Neural cell (in vitro differentiated cells): ENCODE measurements at regions not wholly inside any gene's neighbourhood (a gene's known extent, or its start where the extent isn't known, plus 50 kb on each side); places are given as distances from the start of the nearest gene placed in this dataset.

Source experiments
- H2AFZ ChIP-seq: fragments of 200-600, 300-800 bp; sonication (generic), shearing (Covaris generic); 2 replicates; pipeline ENCODE4 v1.6.0; 2014; ENCODE audit warnings: low read depth, mild to moderate bottlenecking, antibody characterized with exemption, low read length, moderate library complexity
- H3F3A ChIP-seq: fragments of 200-600 bp; shearing (Covaris generic); 2 replicates; pipeline ENCODE4 v1.6.1; 2016; ENCODE audit warnings: mild to moderate bottlenecking, moderate library complexity, mixed read lengths, antibody characterized with exemption, low read length; ENCODE audit not compliant: insufficient read depth, poor library complexity, severe bottlenecking
- H3K27ac ChIP-seq: fragments of 200-600, 300-800 bp; sonication (generic), shearing (Covaris generic); 2 replicates; pipeline ENCODE4 v1.5.1; 2014; ENCODE audit warnings: mild to moderate bottlenecking, low read length, moderate library complexity
- H3K27me3 ChIP-seq: fragments of 300-800, 200-600 bp; sonication (generic), shearing (Covaris generic); 2 replicates; pipeline ENCODE4 v1.6.0; 2014; ENCODE audit warnings: mild to moderate bottlenecking, low read depth, low read length, moderate library complexity; ENCODE audit not compliant: insufficient read depth
- H3K36me3 ChIP-seq: fragments of 300-800, 200-600 bp; sonication (generic), shearing (Covaris generic); 2 replicates; pipeline ENCODE4 v1.5.1; 2014; ENCODE audit warnings: mild to moderate bottlenecking, antibody characterized with exemption, low read length, moderate library complexity; ENCODE audit not compliant: insufficient read depth
- H3K4me2 ChIP-seq: fragments of 300-800, 200-600 bp; sonication (generic), shearing (Covaris generic); 2 replicates; pipeline ENCODE4 v1.6.0; 2014; ENCODE audit warnings: mild to moderate bottlenecking, low read length
- H3K4me3 ChIP-seq: fragments of 300-800, 200-600 bp; sonication (generic), shearing (Covaris generic); 2 replicates; pipeline ENCODE4 v1.5.1; 2014; ENCODE audit warnings: mild to moderate bottlenecking, low read length, moderate library complexity
- H3K79me2 ChIP-seq: fragments of 200-600 bp; shearing (Covaris generic); replicated peaks from 2 replicates; pipeline ENCODE4 v1.6.0; 2014; ENCODE audit warnings: mild to moderate bottlenecking, low read length, moderate library complexity; ENCODE audit not compliant: insufficient read depth
- H3K9ac ChIP-seq: fragments of 300-800, 200-600 bp; sonication (generic), shearing (Covaris generic); 2 replicates; pipeline ENCODE4 v1.6.1; 2016; ENCODE audit warnings: mild to moderate bottlenecking, low read length, mixed read lengths
- H3K9me2 ChIP-seq: fragments of 200-600 bp; shearing (Covaris generic); 2 replicates; pipeline ENCODE4 v1.6.1; 2016; ENCODE audit warnings: mild to moderate bottlenecking, low read length, mixed read lengths; ENCODE audit not compliant: insufficient read depth
- H3K9me3 ChIP-seq: fragments of 200-600, 300-800 bp; sonication (generic), shearing (Covaris generic); 2 replicates; pipeline ENCODE4 v1.6.1; 2016; ENCODE audit warnings: mild to moderate bottlenecking, mixed run types, low read length, moderate library complexity, mixed read lengths
- H4K20me1 ChIP-seq: fragments of 200-600 bp; shearing (Covaris generic); 2 replicates; pipeline ENCODE4 v1.6.1; 2016; ENCODE audit warnings: mild to moderate bottlenecking, mixed run types; ENCODE audit not compliant: insufficient read depth
- EP300 ChIP-seq: fragments of 450-650 bp; conservative IDR thresholded peaks from 2 replicates; pipeline ENCODE4 v1.6.1; 2014; ENCODE audit warnings: antibody characterized with exemption, mild to moderate bottlenecking, moderate library complexity; ENCODE audit not compliant: poor library complexity, severe bottlenecking
- EZH2 ChIP-seq: fragments of 200-600, 300-800 bp; shearing (Covaris generic), sonication (generic); IDR thresholded peaks from 2 replicates; pipeline ENCODE4 v1.6.1; 2014; ENCODE audit warnings: antibody characterized with exemption, low read length, borderline replicate concordance, mild to moderate bottlenecking; ENCODE audit not compliant: insufficient read depth, poor library complexity, severe bottlenecking
- MXI1 ChIP-seq: fragments of 450-650 bp; conservative IDR thresholded peaks from 2 replicates; pipeline ENCODE4 v1.6.1; 2014; ENCODE audit warnings: antibody characterized with exemption, mild to moderate bottlenecking; ENCODE audit not compliant: poor library complexity, severe bottlenecking
- POLR2AphosphoS5 ChIP-seq: IDR thresholded peaks from 2 replicates; pipeline ENCODE4 v1.6.1; 2012
- RAD21 ChIP-seq: fragments of 450-650 bp; conservative IDR thresholded peaks from 2 replicates; pipeline ENCODE4 v1.6.1; 2014; ENCODE audit warnings: antibody characterized with exemption, mild to moderate bottlenecking, moderate library complexity
- SMC3 ChIP-seq: fragments of 450-650 bp; conservative IDR thresholded peaks from 2 replicates; pipeline ENCODE4 v1.6.1; 2014; ENCODE audit warnings: antibody characterized with exemption, mild to moderate bottlenecking, moderate library complexity; ENCODE audit not compliant: poor library complexity
- TAF1 ChIP-seq: IDR thresholded peaks from 2 replicates; pipeline ENCODE4 v1.6.1; 2012; ENCODE audit warnings: low read depth
- TF ChIP-seq, protein P1 (sequence below): IDR thresholded peaks from 2 replicates; pipeline ENCODE4 v1.6.1; 2012; ENCODE audit warnings: borderline replicate concordance
- TF ChIP-seq, protein P2 (sequence below): fragments of 450-650 bp; IDR thresholded peaks from 2 replicates; pipeline ENCODE4 v1.5.1; 2014; ENCODE audit warnings: antibody characterized with exemption, mild to moderate bottlenecking, moderate library complexity; ENCODE audit not compliant: poor library complexity, severe bottlenecking

DNA sequence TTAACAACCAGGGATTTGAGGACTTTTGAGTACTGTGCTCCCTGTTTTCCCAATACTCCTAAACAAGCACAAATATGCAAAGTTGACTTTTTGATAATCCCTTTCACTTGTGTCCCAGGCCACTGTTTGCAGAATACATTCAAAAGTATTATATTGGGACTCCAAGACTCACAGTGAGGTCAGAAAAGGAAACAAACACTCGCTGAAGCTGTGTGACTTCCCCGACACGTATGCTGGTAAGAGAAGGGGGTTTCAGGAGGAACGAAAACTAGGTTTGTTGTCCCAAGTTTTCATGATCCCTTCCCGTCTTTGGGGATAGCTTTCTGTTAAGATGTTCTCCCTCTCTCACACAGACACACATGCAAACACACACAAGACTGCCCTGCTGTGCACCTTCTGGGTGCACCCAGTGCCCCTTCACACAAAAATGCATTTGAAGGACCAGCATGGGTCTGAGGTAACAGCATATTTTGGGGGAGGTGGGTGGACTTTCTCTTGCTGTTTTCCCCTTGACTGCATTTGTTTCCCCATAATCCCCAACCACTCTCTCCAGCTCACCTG is 225.2 kb upstream of the PRICKLE2 start:
- Histone ChIP-seq H3K27me3 (peaks cover 4% of the 10 kb centered on the region), H3K4me3 (no peak overlapping the region), H3F3A (no peaks in the 10 kb centered on the region), H2AFZ (no peak overlapping the region), H3K9ac (no peak overlapping the region), H3K36me3 (no peaks in the 10 kb centered on the region), H3K4me2 (no peak overlapping the region), H3K79me2 (no peaks in the 10 kb centered on the region), H3K9me2 (no peaks in the 10 kb centered on the region), H3K27ac (no peak overlapping the region), H3K9me3 (no peaks in the 10 kb centered on the region), H4K20me1 (no peaks in the 10 kb centered on the region)
- no peak for TF ChIP-seq SMC3
- TF ChIP-seq, protein P1, sequence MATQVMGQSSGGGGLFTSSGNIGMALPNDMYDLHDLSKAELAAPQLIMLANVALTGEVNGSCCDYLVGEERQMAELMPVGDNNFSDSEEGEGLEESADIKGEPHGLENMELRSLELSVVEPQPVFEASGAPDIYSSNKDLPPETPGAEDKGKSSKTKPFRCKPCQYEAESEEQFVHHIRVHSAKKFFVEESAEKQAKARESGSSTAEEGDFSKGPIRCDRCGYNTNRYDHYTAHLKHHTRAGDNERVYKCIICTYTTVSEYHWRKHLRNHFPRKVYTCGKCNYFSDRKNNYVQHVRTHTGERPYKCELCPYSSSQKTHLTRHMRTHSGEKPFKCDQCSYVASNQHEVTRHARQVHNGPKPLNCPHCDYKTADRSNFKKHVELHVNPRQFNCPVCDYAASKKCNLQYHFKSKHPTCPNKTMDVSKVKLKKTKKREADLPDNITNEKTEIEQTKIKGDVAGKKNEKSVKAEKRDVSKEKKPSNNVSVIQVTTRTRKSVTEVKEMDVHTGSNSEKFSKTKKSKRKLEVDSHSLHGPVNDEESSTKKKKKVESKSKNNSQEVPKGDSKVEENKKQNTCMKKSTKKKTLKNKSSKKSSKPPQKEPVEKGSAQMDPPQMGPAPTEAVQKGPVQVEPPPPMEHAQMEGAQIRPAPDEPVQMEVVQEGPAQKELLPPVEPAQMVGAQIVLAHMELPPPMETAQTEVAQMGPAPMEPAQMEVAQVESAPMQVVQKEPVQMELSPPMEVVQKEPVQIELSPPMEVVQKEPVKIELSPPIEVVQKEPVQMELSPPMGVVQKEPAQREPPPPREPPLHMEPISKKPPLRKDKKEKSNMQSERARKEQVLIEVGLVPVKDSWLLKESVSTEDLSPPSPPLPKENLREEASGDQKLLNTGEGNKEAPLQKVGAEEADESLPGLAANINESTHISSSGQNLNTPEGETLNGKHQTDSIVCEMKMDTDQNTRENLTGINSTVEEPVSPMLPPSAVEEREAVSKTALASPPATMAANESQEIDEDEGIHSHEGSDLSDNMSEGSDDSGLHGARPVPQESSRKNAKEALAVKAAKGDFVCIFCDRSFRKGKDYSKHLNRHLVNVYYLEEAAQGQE: no peak
- no peak for TF ChIP-seq TAF1
- TF ChIP-seq POLR2AphosphoS5: no peak
- TF ChIP-seq RAD21: no peak
- no peak for TF ChIP-seq EP300
- TF ChIP-seq, protein P2, sequence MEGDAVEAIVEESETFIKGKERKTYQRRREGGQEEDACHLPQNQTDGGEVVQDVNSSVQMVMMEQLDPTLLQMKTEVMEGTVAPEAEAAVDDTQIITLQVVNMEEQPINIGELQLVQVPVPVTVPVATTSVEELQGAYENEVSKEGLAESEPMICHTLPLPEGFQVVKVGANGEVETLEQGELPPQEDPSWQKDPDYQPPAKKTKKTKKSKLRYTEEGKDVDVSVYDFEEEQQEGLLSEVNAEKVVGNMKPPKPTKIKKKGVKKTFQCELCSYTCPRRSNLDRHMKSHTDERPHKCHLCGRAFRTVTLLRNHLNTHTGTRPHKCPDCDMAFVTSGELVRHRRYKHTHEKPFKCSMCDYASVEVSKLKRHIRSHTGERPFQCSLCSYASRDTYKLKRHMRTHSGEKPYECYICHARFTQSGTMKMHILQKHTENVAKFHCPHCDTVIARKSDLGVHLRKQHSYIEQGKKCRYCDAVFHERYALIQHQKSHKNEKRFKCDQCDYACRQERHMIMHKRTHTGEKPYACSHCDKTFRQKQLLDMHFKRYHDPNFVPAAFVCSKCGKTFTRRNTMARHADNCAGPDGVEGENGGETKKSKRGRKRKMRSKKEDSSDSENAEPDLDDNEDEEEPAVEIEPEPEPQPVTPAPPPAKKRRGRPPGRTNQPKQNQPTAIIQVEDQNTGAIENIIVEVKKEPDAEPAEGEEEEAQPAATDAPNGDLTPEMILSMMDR: no peak
- TF ChIP-seq EZH2: no peak
- TF ChIP-seq MXI1: no peak

DNA sequence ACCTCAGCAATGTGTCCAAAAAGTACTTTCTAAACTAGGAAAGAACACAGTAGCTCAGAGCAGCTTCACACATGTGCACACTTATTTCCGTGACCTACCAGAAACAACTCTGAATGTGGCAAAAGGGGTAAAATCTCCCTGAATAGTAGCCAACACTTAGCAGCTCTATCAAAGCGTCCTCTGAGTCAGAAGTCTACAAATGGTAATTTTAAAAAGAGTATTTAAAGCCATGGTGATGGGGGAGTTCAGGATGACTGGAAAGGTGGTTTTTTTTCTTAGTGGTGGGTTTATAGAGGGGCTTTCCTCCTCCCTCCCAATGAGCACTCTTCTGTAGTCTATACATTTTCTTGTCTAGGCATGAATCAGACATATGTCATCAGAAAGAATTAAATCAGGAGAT is 223.8 kb upstream of the PRICKLE2 start:
- H3K27me3 ChIP-seq: peaks cover 15% of the 10 kb centered on the region
- no peak overlapping the region for H3K9ac ChIP-seq
- H3K27ac ChIP-seq: no peak overlapping the region
- H4K20me1 ChIP-seq: no peaks in the 10 kb centered on the region
- H3K79me2 ChIP-seq: no peaks in the 10 kb centered on the region
- no peaks in the 10 kb centered on the region for H3K9me3 ChIP-seq
- H3K4me2 ChIP-seq: no peak overlapping the region
- no peak overlapping the region for H3K4me3 ChIP-seq
- no peaks in the 10 kb centered on the region for H3F3A ChIP-seq
- H2AFZ ChIP-seq: no peak overlapping the region
- TF ChIP-seq POLR2AphosphoS5: no peak
- no peak for TF ChIP-seq MXI1
- no peak for TF ChIP-seq TAF1
- TF ChIP-seq, protein P1: no peak
- TF ChIP-seq SMC3: no peak
- TF ChIP-seq, protein P2: no peak
- TF ChIP-seq EZH2: no peak
- TF ChIP-seq RAD21: no peak
- no peak for TF ChIP-seq EP300
- H3K9me2 ChIP-seq: no peaks in the 10 kb centered on the region
- no peaks in the 10 kb centered on the region for H3K36me3 ChIP-seq
